Naive thymus-derived CD8-positive, alpha-beta T cell (primary cell): ENCODE measurements at regions not wholly inside any gene's neighbourhood (a gene's known extent, or its start where the extent isn't known, plus 50 kb on each side); places are given as distances from the start of the nearest gene placed in this dataset.

ENCODE experiments used
- ATAC-seq, 2 donors: fragments of 150-1000 bp; cut with Tn5 transposase in 1 of 2; sonication (Bioruptor Pico), chemical (Tn5 transposase) in 1 of 2; 1 replicate in 1 of 2; 2 replicates in 1 of 2; pipeline ENCODE4 v1.10.0; 2021; ENCODE audit warnings: mild to moderate bottlenecking in 2 of 2, moderate library complexity in 2 of 2
- POLR2A ChIA-PET: fragments of 350-600 bp; sonication (Branson Sonifier 250); formaldehyde crosslinking; loops from one replicate; lab custom pipeline; 2021; ENCODE audit warnings: antibody characterized with exemption; lab: Charles Lee
- DNase-seq, 10 donors: peaks; one replicate each; pipeline versions ENCODE4 v3.0.0 to v3.0.0-alpha.2; 2020 to 2022
- H3K27ac Mint-ChIP-seq, 10 donors: one replicate each; pipeline ENCODE4 v1.8.0; 2020 to 2022; ENCODE audit warnings: mild to moderate bottlenecking in 10 of 10, mixed read lengths in 10 of 10, moderate library complexity in 4 of 10, inconsistent platforms in 1 of 10
- H3K27me3 Mint-ChIP-seq, 5 donors: one replicate each; pipeline ENCODE4 v1.8.0; 2021 to 2022; ENCODE audit warnings: mixed read lengths in 5 of 5
- H3K36me3 Mint-ChIP-seq, 3 donors: one replicate each; pipeline ENCODE4 v1.8.0; 2020 to 2022; ENCODE audit warnings: mixed read lengths in 3 of 3, mild to moderate bottlenecking in 2 of 3, inconsistent platforms in 1 of 3
- H3K4me1 Mint-ChIP-seq, 4 donors: one replicate each; pipeline ENCODE4 v1.8.0; 2021 to 2022; ENCODE audit warnings: mixed read lengths in 4 of 4
- H3K4me3 Mint-ChIP-seq, 10 donors: one replicate each; pipeline ENCODE4 v1.8.0; 2020 to 2022; ENCODE audit warnings: mild to moderate bottlenecking in 10 of 10, mixed read lengths in 10 of 10, moderate library complexity in 6 of 10, inconsistent platforms in 1 of 10
- H3K9me3 Mint-ChIP-seq, 9 donors: one replicate each; pipeline ENCODE4 v1.8.0; 2020 to 2022; ENCODE audit warnings: mixed read lengths in 9 of 9, mild to moderate bottlenecking in 3 of 9, inconsistent platforms in 1 of 9, moderate library complexity in 1 of 9

DNA sequence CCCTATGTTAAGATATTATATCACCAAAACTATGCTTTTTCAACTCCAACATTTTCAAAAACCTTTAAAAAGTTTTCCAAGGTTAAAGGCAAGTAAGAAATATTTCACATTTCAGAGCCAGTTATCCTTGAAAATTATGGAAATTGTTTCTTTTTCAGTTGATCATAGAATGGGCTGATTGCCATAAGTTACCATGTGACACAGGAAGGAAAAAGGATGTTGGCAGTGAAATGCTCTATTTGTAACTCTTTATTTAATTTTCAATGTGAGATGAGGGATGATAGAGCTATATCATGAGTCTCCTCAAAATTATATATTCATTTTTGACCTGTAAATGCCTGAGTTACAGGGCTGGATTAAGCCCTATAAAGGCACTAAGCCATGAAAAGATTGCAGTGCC, 93.0 kb upstream of the PLS3 start:
- H3K27me3 Mint-ChIP-seq = peaks cover 0 to 1% (median 0%) of the 10 kb centered on the region in 5 donors
- ATAC-seq = no peak

DNA sequence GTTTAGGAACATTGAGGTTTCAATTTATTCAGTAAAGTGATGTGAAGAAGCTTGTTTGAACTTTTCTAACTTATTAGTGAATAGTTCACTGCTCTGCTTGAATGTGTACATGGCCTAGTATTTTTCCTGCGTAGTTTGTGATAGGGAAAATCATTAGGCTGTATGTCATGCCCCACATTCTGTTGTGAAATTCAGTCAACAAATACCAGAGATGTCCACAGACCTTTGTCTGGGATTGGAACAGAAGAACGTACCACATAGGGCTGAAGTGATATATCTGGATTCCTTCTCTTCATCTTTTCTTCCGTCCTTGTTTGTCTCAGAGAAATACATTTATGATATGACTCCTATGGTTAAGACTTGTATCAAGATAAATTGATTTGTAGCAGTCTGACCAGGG, 88.8 kb upstream of the PLS3 start:
- POLR2A ChIA-PET = no interaction called here

More for the DNA sequence above, 93.0 kb upstream of the PLS3 start:
- Mint-ChIP-seq H3K9me3 (peaks cover 0 to 2% (median 0%) of the 10 kb centered on the region in 9 donors), H3K4me1 (no peaks in the 10 kb centered on the region), H3K4me3 (no peak overlapping the region), H3K36me3 (no peaks in the 10 kb centered on the region), H3K27ac (no peak overlapping the region)
- POLR2A ChIA-PET = no interaction called here
- no peak for DNase-seq

DNA sequence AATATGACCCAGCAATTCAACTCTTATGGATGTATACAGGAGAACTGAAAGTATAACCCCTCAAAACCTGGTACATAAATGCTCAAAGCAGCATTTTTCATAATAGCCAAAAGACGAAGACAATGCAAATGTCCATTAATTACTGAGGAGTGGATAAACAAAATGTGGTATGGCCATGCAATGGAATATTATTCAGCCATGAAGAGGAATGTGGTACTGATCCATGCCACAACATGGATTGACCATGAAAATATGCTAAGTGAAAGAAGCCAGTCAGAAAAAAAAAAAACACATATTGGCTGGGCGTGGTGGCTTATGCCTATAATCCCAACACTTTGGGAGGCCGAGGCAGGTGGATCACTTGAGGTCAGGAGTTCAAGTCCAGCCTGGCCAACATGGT, 74.5 kb upstream of the PLS3 start:
- H3K4me1 Mint-ChIP-seq = no peaks in the 10 kb centered on the region
- no peak for ATAC-seq

More for the DNA sequence above, 88.8 kb upstream of the PLS3 start:
- DNase-seq = no peak
- no peak for ATAC-seq
- no peak overlapping the region for H3K27ac Mint-ChIP-seq
- no peaks in the 10 kb centered on the region for H3K36me3 Mint-ChIP-seq
- no peaks in the 10 kb centered on the region for H3K9me3 Mint-ChIP-seq
- peaks cover 0 to 1% (median 0%) of the 10 kb centered on the region in 5 donors for H3K27me3 Mint-ChIP-seq
- no peak overlapping the region for H3K4me3 Mint-ChIP-seq
- no peaks in the 10 kb centered on the region for H3K4me1 Mint-ChIP-seq

GRCh38 chrX:115487608-115488007, 73.4 kb upstream of the PLS3 start:
- peaks cover 0 to 4% (median 0%) of the 10 kb centered on the region in 3 donors for H3K36me3 Mint-ChIP-seq
- H3K4me1 Mint-ChIP-seq = no peaks in the 10 kb centered on the region
- DNase-seq (no peak), ATAC-seq (no peak)
- H3K27me3 Mint-ChIP-seq = no peaks in the 10 kb centered on the region
- no peak overlapping the region for H3K27ac Mint-ChIP-seq
- POLR2A ChIA-PET = no interaction called here
- peaks cover 0 to 9% (median 0%) of the 10 kb centered on the region in 9 donors for H3K9me3 Mint-ChIP-seq
- no peak overlapping the region for H3K4me3 Mint-ChIP-seq

More for the DNA sequence above, 74.5 kb upstream of the PLS3 start:
- Mint-ChIP-seq H3K27ac (no peak overlapping the region), H3K36me3 (peaks cover 0 to 4% (median 0%) of the 10 kb centered on the region in 3 donors), H3K4me3 (no peak overlapping the region), H3K9me3 (peaks cover 0 to 9% (median 0%) of the 10 kb centered on the region in 9 donors), H3K27me3 (no peaks in the 10 kb centered on the region)
- POLR2A ChIA-PET = no interaction called here
- no peak for DNase-seq

DNA sequence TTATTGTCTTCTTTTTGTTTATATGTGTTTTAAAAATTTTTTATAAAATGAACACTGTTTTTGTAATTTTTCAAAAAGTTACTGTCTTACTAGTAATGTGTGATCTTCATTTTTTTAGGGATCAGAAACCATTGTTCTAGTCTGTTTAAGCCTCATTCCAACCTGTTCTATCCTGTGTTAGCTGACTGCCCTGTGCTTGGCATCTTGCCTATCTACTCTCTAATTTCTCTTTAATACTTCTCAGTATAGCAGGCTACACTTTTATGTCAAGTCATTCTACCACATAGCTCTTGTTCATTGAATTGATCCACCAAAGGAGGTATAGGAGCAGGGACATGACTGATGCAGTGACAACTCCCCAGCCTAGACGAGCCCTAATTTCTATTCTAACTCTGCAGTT, 70.2 kb upstream of the PLS3 start:
- POLR2A ChIA-PET = no interaction called here
- H3K4me1 Mint-ChIP-seq = no peaks in the 10 kb centered on the region
- H3K27me3 Mint-ChIP-seq = peaks cover 0 to 9% (median 0%) of the 10 kb centered on the region in 5 donors
- H3K9me3 Mint-ChIP-seq = peaks cover 0 to 4% (median 0%) of the 10 kb centered on the region in 9 donors
- no peak overlapping the region for H3K4me3 Mint-ChIP-seq
- DNase-seq (no peak), ATAC-seq (no peak)
- peaks cover 0 to 4% (median 0%) of the 10 kb centered on the region in 3 donors for H3K36me3 Mint-ChIP-seq
- no peak overlapping the region for H3K27ac Mint-ChIP-seq

- POLR2A ChIA-PET = no interaction called here
- DNase-seq = no peak
- peaks cover 0 to 9% (median 0%) of the 10 kb centered on the region in 5 donors for H3K27me3 Mint-ChIP-seq
- no peak overlapping the region for H3K27ac Mint-ChIP-seq
- ATAC-seq = no peak
- no peaks in the 10 kb centered on the region for H3K4me1 Mint-ChIP-seq
- peaks cover 0 to 4% (median 0%) of the 10 kb centered on the region in 9 donors for H3K9me3 Mint-ChIP-seq
- no peaks in the 10 kb centered on the region for H3K36me3 Mint-ChIP-seq
- no peak overlapping the region for H3K4me3 Mint-ChIP-seq
Measured at GRCh38 chrX:115491766-115492165, 69.2 kb upstream of the PLS3 start.

DNA sequence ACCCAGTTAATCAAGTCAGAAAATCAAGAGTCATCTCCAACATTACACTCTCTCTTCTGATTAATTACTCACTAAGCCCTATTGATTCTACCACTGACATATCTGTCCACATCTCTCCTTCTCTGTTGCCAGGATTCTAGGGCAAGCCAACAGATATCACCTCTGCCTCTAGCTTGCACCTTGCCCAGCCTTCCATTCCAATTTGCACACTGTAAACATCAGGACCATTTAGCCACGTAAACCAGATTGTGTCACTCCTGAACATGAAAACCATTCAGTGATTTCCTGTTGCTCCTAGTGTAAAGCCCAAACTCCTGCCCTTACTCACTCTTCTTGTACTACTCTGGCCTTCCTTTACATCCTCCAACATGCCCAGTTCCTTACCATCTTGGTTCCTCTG, 68.0 kb upstream of the PLS3 start:
- Mint-ChIP-seq H3K27ac (no peak overlapping the region), H3K9me3 (peaks cover 0 to 4% (median 0%) of the 10 kb centered on the region in 9 donors), H3K4me1 (no peaks in the 10 kb centered on the region)

GRCh38 chrX:115494161-115494560, 66.8 kb upstream of the PLS3 start:
- DNase-seq (no peak), ATAC-seq (no peak)
- Mint-ChIP-seq H3K4me3 (no peak overlapping the region), H3K36me3 (no peaks in the 10 kb centered on the region), H3K9me3 (peaks cover 0 to 2% (median 0%) of the 10 kb centered on the region in 9 donors), H3K27ac (no peak overlapping the region), H3K27me3 (peaks cover 0 to 9% (median 0%) of the 10 kb centered on the region in 5 donors), H3K4me1 (peaks cover 0 to 2% (median 0%) of the 10 kb centered on the region in 4 donors)
- POLR2A ChIA-PET = no interaction called here

More for the DNA sequence above, 68.0 kb upstream of the PLS3 start:
- Mint-ChIP-seq H3K36me3 (no peaks in the 10 kb centered on the region), H3K27me3 (peaks cover 0 to 9% (median 0%) of the 10 kb centered on the region in 5 donors), H3K4me3 (no peak overlapping the region)
- no peak for DNase-seq
- POLR2A ChIA-PET = no interaction called here
- ATAC-seq = no peak

- Mint-ChIP-seq H3K4me1 (peaks cover 0 to 3% (median 0%) of the 10 kb centered on the region in 4 donors), H3K4me3 (no peak overlapping the region), H3K36me3 (no peaks in the 10 kb centered on the region), H3K27ac (no peak overlapping the region), H3K27me3 (no peaks in the 10 kb centered on the region), H3K9me3 (peaks cover 0 to 2% (median 0%) of the 10 kb centered on the region in 9 donors)
- no peak for ATAC-seq
- no peak for DNase-seq
- POLR2A ChIA-PET = no interaction called here
Measured at GRCh38 chrX:115499112-115499805, 61.7 kb upstream of the PLS3 start.

GRCh38 chrX:115503099-115503498, 57.9 kb upstream of the PLS3 start:
- ATAC-seq (no peak), DNase-seq (no peak)
- no peaks in the 10 kb centered on the region for H3K36me3 Mint-ChIP-seq
- H3K9me3 Mint-ChIP-seq = no peaks in the 10 kb centered on the region
- POLR2A ChIA-PET = no interaction called here
- no peaks in the 10 kb centered on the region for H3K27me3 Mint-ChIP-seq
- no peak overlapping the region for H3K27ac Mint-ChIP-seq
- H3K4me1 Mint-ChIP-seq = peaks cover 0 to 3% (median 0%) of the 10 kb centered on the region in 4 donors
- H3K4me3 Mint-ChIP-seq = no peak overlapping the region

GRCh38 chrX:115504167-115504566, 56.8 kb upstream of the PLS3 start:
- H3K4me3 Mint-ChIP-seq = no peak overlapping the region
- ATAC-seq (no peak), DNase-seq (no peak)
- no peaks in the 10 kb centered on the region for H3K36me3 Mint-ChIP-seq
- peaks cover 0 to 4% (median 0%) of the 10 kb centered on the region in 9 donors for H3K9me3 Mint-ChIP-seq
- no peak overlapping the region for H3K27ac Mint-ChIP-seq
- no peaks in the 10 kb centered on the region for H3K27me3 Mint-ChIP-seq
- peaks cover 0 to 1% (median 0%) of the 10 kb centered on the region in 4 donors for H3K4me1 Mint-ChIP-seq
- POLR2A ChIA-PET = no interaction called here
